ENCODE measurements at regions not wholly inside any gene's neighbourhood (a gene's known extent, or its start where the extent isn't known, plus 50 kb on each side); places are given as distances from the start of the nearest gene placed in this dataset.

GRCh38 chr13:85265296-85265695, 533.9 kb downstream of the SLITRK6 start:
- no peak for DNase-seq (ENCODE audit: low spot score)
- no peak for ATAC-seq (ENCODE audit: low FRiP score)
- no peak for TF ChIP-seq CTCF (IDR thresholded peaks at IDR 0.05)

- no peak for TF ChIP-seq CTCF (IDR thresholded peaks at IDR 0.05)
- ATAC-seq (ENCODE audit: low FRiP score): no peak
- no peak for DNase-seq (ENCODE audit: low spot score)
These were observed 536.7 kb downstream of the SLITRK6 start for GRCh38 chr13:85262499-85262898.

DNA sequence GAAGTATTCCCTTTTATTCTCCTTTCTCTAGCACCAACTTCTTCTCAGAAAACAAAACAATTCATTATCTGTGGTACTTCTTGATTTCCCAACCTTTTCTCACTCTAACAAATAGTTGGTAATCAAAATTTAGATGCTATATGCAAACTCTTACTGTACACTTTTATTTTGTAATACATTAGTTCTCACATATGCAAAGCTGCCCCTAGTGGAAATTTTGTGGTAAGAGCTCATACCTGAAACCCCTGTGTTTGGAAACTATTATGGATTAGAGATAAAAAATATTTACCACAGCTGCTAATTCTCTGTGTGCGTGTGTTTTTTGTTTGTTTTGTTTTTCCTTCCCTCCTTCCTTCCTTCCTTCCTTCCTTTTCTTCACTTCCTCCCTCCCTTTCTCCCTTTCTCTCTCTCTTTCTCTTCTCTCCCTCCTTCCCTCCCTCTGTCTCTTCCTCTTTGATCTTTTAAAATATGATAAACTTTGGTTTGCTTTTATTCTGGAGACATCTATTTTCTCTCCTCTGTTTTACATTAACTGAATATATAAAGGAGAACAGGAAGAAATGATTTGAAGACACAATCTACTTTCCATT, 537.4 kb downstream of the SLITRK6 start:
- no peak for TF ChIP-seq CTCF (IDR thresholded peaks at IDR 0.05)
- no peak for DNase-seq (ENCODE audit: low spot score)
- ATAC-seq (ENCODE audit: low FRiP score): no peak

GRCh38 chr13:85260896-85261295, 538.3 kb downstream of the SLITRK6 start:
- TF ChIP-seq CTCF (IDR thresholded peaks at IDR 0.05): no peak

GRCh38 chr13:85255978-85256377, 543.2 kb downstream of the SLITRK6 start:
- TF ChIP-seq CTCF (IDR thresholded peaks at IDR 0.05): no peak
- DNase-seq (ENCODE audit: low spot score) (no peak), ATAC-seq (ENCODE audit: low FRiP score) (no peak)

More at GRCh38 chr13:85260896-85261295, 538.3 kb downstream of the SLITRK6 start:
- no peak for DNase-seq (ENCODE audit: low spot score)
- no peak for ATAC-seq (ENCODE audit: low FRiP score)

- no peak for ATAC-seq (ENCODE audit: low FRiP score)
- TF ChIP-seq CTCF (IDR thresholded peaks at IDR 0.05): no peak
- DNase-seq (ENCODE audit: low spot score): no peak
These were observed 544.6 kb downstream of the SLITRK6 start for GRCh38 chr13:85254641-85255040.

- TF ChIP-seq CTCF (IDR thresholded peaks at IDR 0.05): no peak
- DNase-seq (ENCODE audit: low spot score) (no peak), ATAC-seq (ENCODE audit: low FRiP score) (no peak)
These were observed 550.1 kb downstream of the SLITRK6 start for GRCh38 chr13:85249151-85249550.

All from omental fat pad (tissue), 3 donors.